Right hindlimb (tissue), 1 donor: ENCODE measurements at regions not wholly inside any gene's neighbourhood (a gene's known extent, or its start where the extent isn't known, plus 50 kb on each side); places are given as distances from the start of the nearest gene placed in this dataset.

Experiments
- DNase-seq: peaks from one replicate; pipeline ENCODE4 v3.0.0-alpha.2; 2018

DNA sequence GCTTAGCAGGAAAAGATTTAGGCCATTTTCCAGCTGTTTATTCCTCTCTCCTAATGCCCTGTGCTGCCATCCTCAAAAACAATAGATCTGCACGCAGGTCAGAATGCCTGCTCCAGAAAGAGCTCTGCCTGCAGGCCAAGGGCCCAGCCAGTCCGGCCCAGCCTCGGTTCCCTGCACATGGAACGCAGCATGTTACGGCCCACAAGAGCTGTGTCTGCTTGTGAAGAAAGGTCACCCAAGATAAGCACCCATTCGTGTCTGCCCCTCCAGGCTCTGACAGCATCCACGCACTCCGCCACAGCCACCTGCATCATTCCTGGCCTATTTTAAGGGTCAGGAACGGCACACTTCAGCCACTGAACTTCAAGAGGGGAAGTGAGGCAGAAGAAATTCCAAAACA lies 152.2 kb downstream of the SPATA19 start:
- no peak for DNase-seq

DNA sequence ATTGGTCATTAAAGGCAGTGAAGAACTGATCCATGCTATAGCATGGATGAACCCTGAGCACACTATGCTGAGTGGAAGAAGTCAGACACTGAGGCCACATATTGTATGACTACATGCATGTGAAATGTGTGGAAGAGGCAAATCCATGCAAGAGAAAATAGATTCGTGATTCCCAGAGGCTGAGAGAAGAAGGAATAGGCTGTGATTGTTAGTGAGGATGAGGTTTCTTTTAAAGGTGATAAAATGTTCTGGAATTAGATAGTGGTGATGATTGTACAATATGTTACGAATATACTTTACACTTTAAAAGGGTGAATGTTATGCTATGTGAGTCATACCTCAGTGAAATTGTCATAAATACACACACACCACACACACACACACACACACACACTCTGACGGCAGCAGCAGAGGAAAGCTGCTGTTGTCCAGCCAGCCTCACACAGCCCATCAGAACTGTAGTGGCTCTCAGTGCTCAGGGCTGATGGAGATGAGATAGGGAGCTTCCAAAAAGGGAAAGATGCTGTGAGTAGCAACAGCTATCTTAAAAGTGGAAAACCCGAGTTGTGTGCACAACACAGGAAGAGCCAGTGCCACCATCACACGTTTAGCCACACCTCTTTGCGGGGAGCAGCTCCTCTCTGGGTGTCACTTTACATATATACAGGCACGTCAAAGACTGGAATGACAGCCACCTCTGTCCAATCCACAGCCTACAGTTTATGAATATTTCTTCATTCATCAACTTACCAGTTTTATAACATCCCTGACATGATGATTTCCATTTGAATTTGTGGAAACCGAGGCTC lies 153.0 kb downstream of the SPATA19 start:
- DNase-seq: no peak

DNA sequence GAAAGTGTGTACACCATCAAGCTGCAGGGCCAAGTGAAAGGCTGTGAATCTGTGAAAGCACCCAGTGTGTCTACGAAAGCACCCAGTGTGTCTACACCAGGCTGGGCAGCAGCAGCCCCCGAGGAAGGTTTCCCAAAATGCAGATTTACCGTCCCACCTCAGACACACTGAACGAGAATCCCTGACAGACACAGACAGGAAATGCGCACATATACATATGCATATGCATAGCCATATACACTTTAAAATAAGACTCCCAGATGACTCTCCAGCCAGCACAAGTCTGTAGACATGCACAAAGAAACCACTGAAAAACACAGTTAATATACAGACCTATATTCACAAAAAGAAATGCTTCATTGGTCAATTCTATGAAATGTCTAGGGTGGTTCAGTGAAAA lies 155.5 kb upstream of the OPCML start:
- DNase-seq: no peak

DNA sequence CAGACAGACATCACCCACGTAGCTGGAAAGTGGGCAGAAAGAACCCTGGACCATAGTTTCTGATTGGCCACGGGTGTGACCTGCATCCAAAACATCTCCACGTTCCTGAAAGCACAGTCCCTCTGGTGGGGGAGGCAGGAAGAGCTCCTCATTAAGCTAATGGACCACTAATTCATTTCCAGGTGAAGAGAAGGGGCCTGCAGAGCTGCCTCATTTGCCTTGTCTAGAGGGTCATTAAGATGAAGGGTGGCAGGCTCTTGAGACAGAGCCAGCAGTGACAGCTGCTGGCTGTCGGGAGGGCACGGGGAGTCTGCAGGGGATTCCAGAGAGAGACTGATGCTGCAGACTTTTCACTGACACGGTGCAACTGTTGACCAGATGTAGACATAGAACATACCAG lies 149.6 kb upstream of the OPCML start:
- DNase-seq: no peak

DNA sequence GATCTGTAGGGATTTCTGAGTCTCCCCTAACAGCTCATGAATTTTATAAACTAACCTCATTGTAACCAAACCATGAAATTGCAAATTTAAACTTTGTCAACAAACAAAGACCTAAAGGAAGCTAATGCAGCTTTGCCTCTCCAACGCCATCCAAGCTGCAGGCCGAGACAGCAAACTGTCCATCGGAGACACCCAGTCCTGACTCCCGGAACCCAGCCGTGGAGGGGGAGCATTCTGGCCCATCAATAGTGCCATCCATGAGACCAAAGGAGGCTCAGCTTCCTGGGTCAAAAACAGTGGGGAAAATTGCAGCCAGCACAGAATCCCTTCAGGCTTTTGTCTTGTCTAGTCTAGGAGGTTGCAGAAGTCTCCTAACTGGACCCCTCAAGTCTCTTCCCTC lies 147.6 kb upstream of the OPCML start:
- DNase-seq: no peak

DNA sequence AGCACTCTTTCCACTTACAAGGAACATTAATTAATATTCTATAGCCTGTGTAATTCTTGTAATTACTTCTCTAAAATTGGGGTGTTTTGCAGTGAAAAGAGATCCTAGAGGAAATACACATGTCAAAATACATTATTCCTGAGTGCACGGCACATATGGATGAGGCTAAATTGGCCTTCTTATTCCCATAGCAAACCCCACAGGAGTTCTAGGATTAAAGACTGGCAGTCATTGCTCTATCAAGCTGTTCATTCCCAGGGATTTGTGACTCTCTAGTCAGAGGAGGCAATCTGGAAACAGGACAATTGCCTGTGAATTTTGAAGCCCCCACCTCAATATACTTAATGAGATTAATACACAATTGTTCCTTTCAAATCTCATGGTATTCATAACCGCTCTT lies 145.9 kb upstream of the OPCML start:
- no peak for DNase-seq

DNA sequence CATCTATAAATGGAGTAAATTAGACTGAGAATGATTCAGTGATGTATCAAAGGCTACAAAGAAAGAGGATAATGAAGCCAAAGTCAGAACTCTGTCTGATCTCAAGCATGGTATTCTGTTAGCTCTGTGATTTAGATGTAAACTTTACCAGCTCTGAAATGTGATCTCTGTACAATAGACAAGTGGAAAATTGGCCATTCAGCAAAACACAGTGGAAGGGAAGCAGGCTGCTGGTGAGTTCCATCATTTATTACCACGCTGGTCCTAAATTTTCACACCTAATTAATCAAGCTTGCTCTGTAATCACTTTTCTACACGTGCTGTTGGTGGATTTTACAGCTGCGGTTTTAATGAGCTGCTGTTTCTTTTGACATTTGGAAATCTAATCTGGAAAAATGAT lies 145.1 kb upstream of the OPCML start:
- DNase-seq: no peak

DNA sequence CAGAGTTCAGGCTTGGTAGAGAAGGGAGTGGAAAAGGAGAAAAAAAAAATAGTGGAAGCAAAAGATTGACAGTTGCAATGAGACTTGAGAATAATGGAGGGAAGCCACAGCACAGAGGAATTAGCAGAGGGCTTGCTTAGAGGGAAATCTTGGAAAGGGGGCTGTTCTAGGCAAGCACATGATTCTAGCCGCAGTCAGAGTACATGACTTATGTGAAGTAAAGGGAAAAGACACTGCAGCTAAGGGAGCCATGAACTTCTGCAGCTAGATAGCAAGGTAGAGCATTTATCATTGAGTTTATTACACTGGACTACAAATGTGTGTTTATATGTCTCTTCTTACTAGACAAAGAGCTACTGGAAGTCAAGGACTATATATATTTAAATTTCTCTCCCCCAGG lies 144.0 kb upstream of the OPCML start:
- no peak for DNase-seq

DNA sequence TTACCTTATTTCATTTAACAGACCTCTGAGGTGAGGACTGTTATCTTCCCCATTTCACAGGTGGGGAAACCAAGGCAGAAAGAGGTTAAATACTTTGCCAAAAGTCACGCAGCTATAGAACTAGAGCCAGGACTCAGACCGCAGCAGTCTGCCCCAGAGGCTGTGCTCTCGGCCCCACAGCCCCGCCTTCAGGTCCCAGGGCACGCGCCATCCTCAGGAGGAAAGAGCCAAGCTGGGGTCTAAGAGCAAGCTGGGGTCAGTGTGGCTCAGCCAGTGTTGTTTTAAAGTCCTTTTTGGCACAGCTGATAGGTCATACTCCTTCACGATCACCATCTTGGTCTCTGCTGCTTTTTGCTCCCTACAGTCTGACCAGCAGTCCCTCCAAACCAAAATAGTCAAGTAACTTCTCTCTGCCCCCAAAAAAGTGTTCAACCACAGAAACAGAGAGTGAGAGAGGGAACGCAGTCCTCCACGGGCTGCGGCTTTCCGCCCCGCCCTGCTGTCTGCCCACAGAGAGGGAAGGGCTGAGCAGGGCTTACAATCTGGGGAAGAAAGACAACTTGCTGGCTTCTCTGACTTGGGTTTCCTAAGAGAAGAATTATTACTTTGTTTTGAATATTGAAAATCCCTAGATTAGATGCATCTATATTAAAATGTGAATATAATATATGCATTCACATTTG lies 137.2 kb upstream of the OPCML start:
- no peak for DNase-seq

DNA sequence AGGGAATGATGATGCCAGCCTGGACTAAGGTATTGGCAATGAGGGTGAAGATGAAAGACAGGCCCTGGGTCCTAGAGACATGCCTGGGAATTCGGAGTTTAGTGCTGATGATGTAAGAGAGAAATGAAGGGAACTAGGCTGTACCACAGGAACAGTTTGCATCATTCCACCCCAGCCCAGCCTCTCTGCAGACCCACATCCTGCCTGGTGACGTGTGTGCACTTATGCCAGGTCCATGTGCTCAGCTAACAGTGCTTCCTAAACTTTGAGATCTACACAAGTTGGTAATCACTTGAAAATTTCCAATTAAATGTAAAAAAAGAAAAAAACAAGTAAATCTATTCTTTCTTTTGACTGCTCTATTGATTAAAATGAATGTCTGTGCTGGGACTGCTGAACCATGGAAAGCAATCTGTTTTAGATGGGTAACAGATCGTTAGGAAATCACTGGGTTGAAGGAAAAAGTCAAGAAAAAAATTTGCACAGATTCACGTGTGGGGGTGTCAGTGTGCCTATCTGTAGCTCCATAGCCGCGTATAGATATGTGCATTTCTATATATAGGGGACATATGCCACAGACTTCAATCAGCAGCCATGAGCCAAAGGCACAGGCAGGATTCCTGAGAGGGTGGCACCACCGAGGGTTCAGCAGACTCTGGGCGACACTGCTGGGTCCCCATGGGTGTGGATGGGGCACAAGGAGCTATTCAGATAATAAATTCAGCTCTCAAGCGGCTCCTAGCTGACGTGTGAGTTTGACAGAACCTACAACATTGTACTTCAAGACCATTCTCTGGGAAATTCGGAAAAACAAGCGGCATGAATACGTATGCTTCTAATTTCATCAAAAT lies 131.1 kb upstream of the OPCML start:
- DNase-seq: no peak

DNA sequence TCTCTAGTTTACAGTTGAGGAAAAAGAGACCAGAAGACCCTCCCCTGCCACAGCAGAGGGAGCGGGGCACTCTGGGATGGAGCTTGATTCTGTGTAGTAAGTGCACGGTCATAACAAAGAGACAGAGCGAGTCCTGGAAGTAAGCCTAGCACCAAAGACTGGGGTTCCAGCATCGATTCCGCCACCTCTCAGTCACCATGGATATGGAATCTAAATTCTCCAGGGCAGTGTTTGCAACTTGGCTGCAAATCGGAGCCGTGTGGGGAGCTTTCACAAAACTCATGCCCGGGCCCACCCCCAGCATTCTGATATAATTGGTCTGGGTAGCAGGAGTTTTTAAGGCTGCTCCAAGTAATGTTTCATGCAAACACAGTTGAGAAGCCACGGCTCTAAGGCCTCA lies 129.5 kb upstream of the OPCML start:
- no peak for DNase-seq

DNA sequence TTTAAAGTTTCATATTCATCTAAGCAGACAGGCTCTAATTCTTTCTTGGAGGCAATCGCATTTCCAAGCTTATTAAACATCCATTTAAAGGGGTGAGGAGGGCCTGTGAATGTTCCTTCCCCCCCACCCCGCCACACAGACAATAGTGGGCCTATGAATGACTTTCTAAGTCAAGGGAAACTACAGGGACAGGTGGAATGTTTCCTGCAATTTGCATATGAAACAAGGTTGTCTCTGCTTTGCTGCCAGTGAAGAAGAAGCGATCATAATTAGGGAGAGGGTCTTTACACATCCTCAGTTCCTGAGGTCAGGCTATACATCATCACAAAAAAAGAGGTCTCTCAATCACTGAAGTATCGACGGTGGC lies 127.9 kb upstream of the OPCML start:
- DNase-seq: no peak

DNA sequence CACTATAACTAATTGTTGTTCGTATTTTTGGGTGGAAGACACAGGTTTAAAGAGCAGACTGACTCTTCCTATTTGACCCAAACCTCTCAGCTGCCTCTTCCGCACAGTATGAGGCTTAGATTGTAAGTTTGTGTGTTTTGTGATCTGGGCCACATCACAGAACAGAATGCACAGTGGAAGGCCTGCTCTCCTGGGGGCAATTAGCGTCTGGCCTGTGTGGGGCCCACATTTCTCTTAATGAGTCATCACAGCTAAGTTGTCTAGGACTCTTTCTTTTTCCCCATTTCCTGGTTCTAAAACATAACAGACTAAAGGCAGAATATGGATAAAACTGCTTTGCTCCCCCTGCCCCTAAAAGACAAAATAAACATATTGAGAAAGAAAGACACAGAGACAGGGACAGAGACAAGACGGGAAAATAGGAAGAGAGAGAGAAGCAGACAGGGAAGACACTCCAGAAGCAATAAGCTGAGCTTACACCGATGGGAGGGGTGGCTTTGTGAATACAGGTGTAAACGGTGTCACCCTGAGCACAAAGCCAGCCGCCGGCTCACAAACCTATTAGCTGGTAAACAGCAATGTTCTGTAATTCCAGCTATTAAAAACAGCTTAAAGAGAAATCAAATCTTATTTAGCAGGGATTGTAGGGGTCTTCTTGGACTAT lies 127.4 kb upstream of the OPCML start:
- DNase-seq: no peak

DNA sequence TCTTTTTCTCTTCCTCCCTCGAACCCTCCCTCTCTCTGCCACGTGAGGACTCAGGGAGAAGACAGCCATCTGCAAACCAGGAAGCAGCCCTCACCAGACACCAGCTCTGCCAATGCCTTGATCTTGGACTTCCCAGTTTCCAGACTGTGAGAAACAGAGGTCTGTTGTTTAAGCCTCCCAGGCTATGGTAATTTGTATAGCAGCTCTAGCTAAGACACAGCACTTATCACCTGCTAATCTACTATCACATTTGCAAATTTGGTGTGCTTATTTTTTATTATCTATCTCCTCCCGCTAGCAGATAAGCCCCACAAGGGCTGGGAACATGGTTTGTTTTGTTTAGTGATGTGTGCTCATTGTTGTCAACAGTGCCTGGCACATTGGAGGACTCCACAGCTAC lies 124.8 kb upstream of the OPCML start:
- no peak for DNase-seq

DNA sequence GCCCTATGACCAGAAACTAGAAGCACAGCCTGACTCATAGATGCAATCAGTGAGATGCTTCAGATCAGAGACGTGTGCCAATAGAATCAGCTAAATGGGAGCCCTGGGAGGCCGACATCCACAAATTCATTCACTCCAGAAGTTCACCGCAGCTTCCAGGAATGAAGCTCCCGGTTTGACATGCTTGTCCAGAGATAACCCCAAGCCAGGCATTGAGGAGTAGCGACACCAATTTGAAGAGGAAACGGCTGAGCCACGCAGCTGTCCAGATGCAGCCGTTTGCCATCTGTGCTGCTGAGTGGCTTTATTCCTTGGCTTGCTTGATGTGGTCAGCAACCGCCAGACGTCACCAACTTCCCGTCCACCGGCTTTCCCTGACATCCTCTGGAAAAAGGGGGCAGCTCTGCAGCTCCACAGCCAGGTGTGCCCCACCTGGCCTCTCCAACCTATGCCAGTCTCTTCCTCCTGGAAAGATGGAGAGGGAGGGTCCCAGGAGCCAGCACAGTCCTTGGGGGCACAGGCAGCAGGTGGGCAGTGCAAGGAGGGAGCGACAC lies 123.9 kb upstream of the OPCML start:
- DNase-seq: no peak

DNA sequence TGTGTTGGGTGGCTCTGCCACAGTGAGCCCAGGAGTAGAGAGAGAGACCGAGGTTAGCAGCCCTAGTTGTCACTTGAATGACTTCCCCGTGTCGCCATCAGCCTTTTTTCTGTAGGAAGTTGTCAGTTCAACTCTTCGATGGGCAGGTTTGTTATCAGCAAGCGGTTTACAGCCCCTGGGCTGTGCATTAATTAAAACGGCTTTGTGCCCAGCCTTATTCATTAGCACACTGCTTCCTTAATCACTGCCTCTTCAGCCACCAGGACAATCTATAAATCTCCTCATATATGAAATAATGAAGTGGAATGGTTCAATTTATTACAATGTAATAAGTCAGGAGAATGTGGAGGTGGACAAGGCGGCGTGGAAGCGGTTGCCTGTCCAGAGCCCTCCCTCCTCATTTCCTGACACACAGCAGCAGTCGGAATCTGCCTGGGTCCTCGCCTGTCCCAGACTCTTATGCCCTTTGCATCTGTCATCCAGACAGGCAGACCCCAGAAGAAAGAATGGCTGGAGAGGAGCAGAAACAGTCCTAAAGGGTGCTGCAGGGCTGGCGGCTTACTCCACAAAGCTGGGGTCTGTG lies 122.4 kb upstream of the OPCML start:
- DNase-seq: no peak

DNA sequence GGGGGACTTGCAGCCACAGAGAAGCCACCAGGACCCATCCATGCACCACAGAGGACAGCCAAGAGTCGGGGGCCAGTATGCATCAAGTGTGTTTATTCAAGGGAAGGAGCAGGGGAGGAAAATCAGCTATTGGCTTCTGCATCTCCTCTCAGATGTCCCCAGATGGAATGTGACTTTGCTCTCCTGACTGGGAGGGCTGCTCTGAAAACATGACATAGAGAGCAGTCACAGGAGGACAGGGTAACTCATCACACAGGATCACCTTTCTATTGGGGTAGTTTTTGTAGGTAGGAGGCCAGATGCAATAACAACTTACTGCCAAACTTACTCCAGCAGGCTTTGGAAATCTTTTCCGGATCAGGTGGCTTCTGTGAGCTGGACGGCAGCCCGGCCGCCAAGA lies 121.0 kb upstream of the OPCML start:
- no peak for DNase-seq

DNA sequence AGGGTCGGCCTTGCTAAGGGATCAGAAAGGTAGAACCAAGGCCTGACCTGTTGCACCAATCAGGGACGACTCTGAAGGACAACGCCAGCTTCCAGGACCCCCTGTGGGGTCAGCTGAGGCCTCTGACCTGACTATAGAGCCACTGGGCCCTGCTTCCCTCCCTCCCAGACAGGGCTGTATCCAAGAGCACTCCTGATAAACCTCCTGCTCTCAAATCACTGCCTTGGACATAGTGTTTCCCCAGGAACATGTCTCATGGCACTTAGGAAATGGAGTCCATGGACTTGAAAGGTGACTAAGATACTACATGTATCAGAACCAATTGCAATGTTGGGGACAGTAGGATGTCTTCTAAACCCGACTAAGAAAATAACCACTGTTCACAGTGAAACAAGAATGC lies 117.8 kb upstream of the OPCML start:
- DNase-seq: no peak

DNA sequence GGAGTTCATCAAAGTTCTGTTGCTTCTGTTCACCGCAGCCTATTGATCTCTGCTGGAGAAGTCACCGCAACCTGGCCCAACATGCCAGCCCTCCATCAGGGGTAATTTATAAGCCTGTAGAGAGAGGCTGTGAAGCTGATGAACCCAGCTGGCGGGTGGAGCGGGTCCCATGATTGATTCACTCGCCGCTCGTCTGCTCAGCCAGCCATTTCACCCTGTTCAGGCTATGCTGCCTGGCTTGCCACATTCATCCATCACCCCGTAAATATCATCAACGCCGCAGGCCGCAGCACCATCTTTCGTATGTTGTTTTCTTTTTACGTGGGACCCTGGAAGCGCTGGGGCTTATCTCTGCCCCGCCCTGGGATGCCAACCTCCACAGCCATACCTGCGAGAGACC lies 116.7 kb upstream of the OPCML start:
- no peak for DNase-seq

DNA sequence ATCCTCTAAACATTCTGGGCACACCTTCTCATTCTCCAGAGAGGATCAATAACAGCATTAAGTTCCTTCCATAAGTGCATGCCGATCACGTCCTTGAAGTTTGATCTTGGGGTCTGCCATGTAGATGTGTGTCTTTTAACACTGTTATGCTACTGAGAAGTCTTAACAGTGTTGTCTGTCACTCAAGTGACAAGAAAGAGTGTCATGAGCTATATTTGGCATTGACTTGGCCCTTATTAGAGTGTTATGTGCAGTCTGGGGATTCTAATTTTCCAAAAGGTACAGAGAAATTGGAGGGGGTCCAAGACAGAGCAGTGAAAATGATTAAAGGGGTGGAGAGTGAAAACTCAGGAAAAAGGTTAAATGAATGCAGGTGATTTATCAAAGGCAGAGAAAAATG lies 107.1 kb upstream of the OPCML start:
- DNase-seq: no peak

DNA sequence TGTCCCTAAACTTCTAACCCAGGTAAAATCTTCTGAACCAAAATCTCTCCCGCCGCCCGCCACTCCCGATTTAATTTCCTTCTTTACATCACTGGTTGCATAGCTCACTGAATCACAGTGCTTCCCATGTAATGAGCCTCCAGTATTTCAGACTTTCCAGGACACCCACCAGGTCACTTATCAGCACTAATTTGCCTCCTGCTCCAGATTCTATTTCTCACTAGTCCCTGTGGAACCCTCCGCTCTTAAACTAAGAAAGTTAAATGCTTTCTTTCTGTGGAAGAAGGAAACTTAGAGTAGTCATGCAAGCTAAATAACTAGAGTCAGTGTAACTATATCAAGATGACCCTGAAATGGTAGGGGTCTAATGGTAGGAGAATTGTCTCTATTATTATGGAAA lies 106.6 kb upstream of the OPCML start:
- DNase-seq: no peak

DNA sequence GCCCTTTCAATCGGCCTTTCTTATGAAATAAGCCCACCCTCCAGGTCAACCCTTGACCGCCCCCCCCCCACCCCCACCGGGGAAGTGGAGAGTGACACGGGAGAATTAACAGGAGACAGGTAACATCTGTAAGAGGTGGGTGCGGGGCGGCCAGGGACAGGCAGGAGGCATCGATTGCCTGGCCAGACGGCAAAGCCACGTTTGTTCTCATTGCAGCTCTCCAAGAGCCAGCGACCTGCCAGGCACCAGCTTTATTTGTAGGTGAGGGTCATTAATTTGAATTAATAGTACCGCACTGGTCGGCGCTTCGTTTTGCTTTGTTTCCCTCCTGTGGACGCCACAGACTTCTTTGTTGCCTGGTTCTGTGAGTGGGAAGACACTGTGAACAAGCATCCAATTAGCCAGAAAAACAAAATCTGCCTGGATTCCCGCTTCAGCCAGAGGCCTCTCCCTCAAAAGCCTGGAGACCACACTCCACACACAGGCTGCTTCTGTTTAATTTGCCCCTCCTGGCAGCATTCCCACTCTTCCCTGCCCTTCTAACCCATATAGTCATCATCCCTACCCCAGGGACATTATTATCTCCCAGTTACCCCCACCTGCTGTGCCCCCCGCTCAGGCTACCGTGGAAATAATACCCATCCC lies 104.5 kb upstream of the OPCML start:
- no peak for DNase-seq
